CD4-positive, alpha-beta T cell (primary cell): ENCODE measurements at regions not wholly inside any gene's neighbourhood (a gene's known extent, or its start where the extent isn't known, plus 50 kb on each side); places are given as distances from the start of the nearest gene placed in this dataset.

ENCODE experiments used
- ATAC-seq: fragments of 200-7000 bp; cut with Tn5 transposase; one replicate; pipeline ENCODE4 v1.10.0; 2022; ENCODE audit warnings: mild to moderate bottlenecking; ENCODE audit not compliant: poor library complexity
- CTCF ChIA-PET: fragments of 350-600 bp; sonication (Branson Sonifier 250); formaldehyde crosslinking; loops from one replicate; lab custom pipeline; 2021; ENCODE audit warnings: antibody characterized with exemption, inconsistent platforms; lab: Charles Lee
- POLR2A ChIA-PET: fragments of 350-600 bp; sonication (Branson Sonifier 250); formaldehyde crosslinking; loops from one replicate; lab custom pipeline; 2021; ENCODE audit warnings: antibody characterized with exemption, inconsistent platforms; lab: Charles Lee
- DNase-seq, 14 experiments: peaks; one replicate each; pipeline ENCODE4 v3.0.0-alpha.2; 2013 to 2020; ENCODE audit warnings: mixed read lengths in 2 of 14
- H3K27ac ChIP-seq, 2 donors: one replicate each; pipeline versions ENCODE4 v1.5.1 to v1.7.0; 2013; ENCODE audit warnings: low read length in 2 of 2, low read depth in 1 of 2, mild to moderate bottlenecking in 1 of 2
- H3K27me3 ChIP-seq, 2 experiments: 1 replicate in 1 of 2; 2 replicates in 1 of 2; pipeline versions ENCODE4 v1.6.1 to v1.7.0; 2013; ENCODE audit warnings: low read length in 2 of 2, control low read depth in 1 of 2, mild to moderate bottlenecking in 1 of 2, moderate library complexity in 1 of 2; ENCODE audit not compliant: insufficient read depth in 2 of 2, control insufficient read depth in 1 of 2
- H3K36me3 ChIP-seq: one replicate; pipeline ENCODE4 v1.6.1; 2013; ENCODE audit warnings: low read length, control low read depth; ENCODE audit not compliant: insufficient read depth
- H3K4me1 ChIP-seq: one replicate; pipeline ENCODE4 v1.6.1; 2013; ENCODE audit warnings: low read length, control low read depth; ENCODE audit not compliant: insufficient read depth
- H3K4me3 ChIP-seq: one replicate; pipeline ENCODE4 v1.5.1; 2013; ENCODE audit warnings: mild to moderate bottlenecking, low read length, moderate library complexity
- H3K9me3 ChIP-seq, 2 experiments: 1 replicate in 1 of 2; 2 replicates in 1 of 2; pipeline versions ENCODE4 v1.6.1 to v1.7.0; 2013; ENCODE audit warnings: low read length in 2 of 2, mild to moderate bottlenecking in 2 of 2, control low read depth in 1 of 2, moderate library complexity in 1 of 2; ENCODE audit not compliant: control insufficient read depth in 1 of 2, insufficient read depth in 1 of 2
- H3K27ac Mint-ChIP-seq: one replicate; pipeline ENCODE4 v1.8.0; 2020; ENCODE audit warnings: mixed read lengths
- H3K27me3 Mint-ChIP-seq: one replicate; pipeline ENCODE4 v1.8.0; 2021; ENCODE audit warnings: mixed read lengths
- H3K36me3 Mint-ChIP-seq: one replicate; pipeline ENCODE4 v1.8.0; 2021; ENCODE audit warnings: low read depth, mixed read lengths
- H3K4me1 Mint-ChIP-seq: one replicate; pipeline ENCODE4 v1.8.0; 2021; ENCODE audit warnings: low read depth, mixed read lengths
- H3K4me3 Mint-ChIP-seq: one replicate; pipeline ENCODE4 v1.8.0; 2020; ENCODE audit warnings: mild to moderate bottlenecking, mixed read lengths
- H3K9me3 Mint-ChIP-seq: one replicate; pipeline ENCODE4 v1.8.0; 2020; ENCODE audit warnings: mixed read lengths
- CTCF ChIP-seq: fragments of 200-600 bp; IDR thresholded peaks from one replicate; pipeline ENCODE4 v1.8.0; 2022; ENCODE audit warnings: antibody characterized with exemption, mild to moderate bottlenecking
- intact Hi-C, 2 experiments: fragments of 100-400 bp; cut with DNase I in 1 of 2; cut with micrococcal nuclease in 1 of 2; formaldehyde crosslinking; loops; one replicate each; pipeline versions ENCODE4 v1.15.1 to v1.9.0; 2023 to 2025; cut with DNase I, micrococcal nuclease

DNA sequence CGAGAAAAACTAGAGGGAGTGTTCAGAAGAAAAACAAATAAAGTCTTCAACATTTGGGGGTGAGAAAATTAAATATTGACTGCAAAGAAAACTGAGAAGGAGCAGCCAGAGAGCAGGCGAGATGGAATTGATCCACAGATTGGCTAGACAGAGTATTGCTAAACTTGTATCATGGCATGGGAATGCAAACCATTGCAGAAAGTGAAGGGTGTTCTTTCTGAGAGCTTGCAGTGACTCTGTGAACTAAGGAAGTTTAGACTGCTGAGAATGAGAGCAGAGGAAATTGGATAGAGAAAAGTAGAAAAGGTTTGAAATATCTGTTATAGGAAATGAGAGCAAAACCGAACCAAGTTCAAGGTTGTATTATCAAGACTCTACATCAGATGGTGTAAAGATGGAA is 191.5 kb downstream of the HS3ST3A1 start:
- Histone ChIP-seq H3K9me3 (no peaks in the 10 kb centered on the region), H3K36me3 (no peaks in the 10 kb centered on the region), H3K4me1 (no peaks in the 10 kb centered on the region), H3K27ac (no peak overlapping the region), H3K4me3 (no peak overlapping the region), H3K27me3 (peaks cover 0 to 2% of the 10 kb centered on the region in 2 experiments)
- intact Hi-C loops = no loop called here
- H3K9me3 Mint-ChIP-seq = no peaks in the 10 kb centered on the region
- no peak for DNase-seq
- POLR2A ChIA-PET = no interaction called here
- H3K36me3 Mint-ChIP-seq = no peaks in the 10 kb centered on the region
- no peak overlapping the region for H3K27ac Mint-ChIP-seq
- CTCF ChIA-PET = no interaction called here
- no peak overlapping the region for H3K4me3 Mint-ChIP-seq
- no peaks in the 10 kb centered on the region for H3K4me1 Mint-ChIP-seq
- ATAC-seq = no peak
- peaks cover 13% of the 10 kb centered on the region for H3K27me3 Mint-ChIP-seq
- no peak for TF ChIP-seq CTCF

GRCh38 chr17:13409455-13409854 is 192.3 kb downstream of the HS3ST3A1 start:
- CTCF ChIA-PET = no interaction called here
- no peak for ATAC-seq
- no peaks in the 10 kb centered on the region for H3K36me3 Mint-ChIP-seq

DNA sequence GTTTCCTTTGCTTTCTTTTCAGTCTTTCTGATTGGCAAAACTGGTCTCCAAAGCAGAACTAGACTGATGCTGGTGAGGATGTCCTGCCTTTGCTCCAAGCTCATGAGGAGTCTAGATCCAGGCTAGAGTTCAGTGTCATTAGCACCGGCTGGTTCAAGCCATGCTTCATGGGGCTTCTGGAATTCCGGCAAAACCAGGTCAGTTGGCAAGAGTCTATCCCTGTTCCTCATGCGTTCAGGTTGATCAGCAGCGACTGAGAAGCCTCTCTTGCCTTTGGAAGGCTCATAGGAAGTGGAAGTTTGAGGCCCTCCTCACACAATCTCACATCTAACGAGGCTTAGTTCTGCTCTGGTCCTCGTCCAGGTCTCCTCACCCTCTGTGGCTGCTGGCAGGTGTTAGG is 194.3 kb downstream of the HS3ST3A1 start:
- Histone ChIP-seq H3K36me3 (no peaks in the 10 kb centered on the region), H3K4me3 (no peak overlapping the region), H3K27me3 (peaks cover 2 to 4% of the 10 kb centered on the region in 2 experiments), H3K4me1 (no peaks in the 10 kb centered on the region), H3K27ac (no peak overlapping the region), H3K9me3 (no peaks in the 10 kb centered on the region)
- DNase-seq = no peak
- Mint-ChIP-seq H3K27me3 (peaks cover 4% of the 10 kb centered on the region), H3K4me3 (no peak overlapping the region), H3K36me3 (no peaks in the 10 kb centered on the region), H3K9me3 (no peaks in the 10 kb centered on the region), H3K27ac (no peak overlapping the region), H3K4me1 (no peaks in the 10 kb centered on the region)
- intact Hi-C loops = no loop called here
- ChIA-PET POLR2A (no interaction called here), CTCF (no interaction called here)
- ATAC-seq = no peak
- no peak for TF ChIP-seq CTCF

More at GRCh38 chr17:13409455-13409854, 192.3 kb downstream of the HS3ST3A1 start:
- Mint-ChIP-seq H3K4me1 (no peaks in the 10 kb centered on the region), H3K27me3 (peaks cover 5% of the 10 kb centered on the region), H3K9me3 (no peaks in the 10 kb centered on the region), H3K27ac (no peak overlapping the region), H3K4me3 (no peak overlapping the region)
- no peak for TF ChIP-seq CTCF
- POLR2A ChIA-PET = no interaction called here
- intact Hi-C loops = no loop called here
- peaks cover 0 to 2% of the 10 kb centered on the region in 2 experiments for H3K27me3 ChIP-seq
- H3K27ac ChIP-seq = no peak overlapping the region
- no peak overlapping the region for H3K4me3 ChIP-seq
- H3K36me3 ChIP-seq = no peaks in the 10 kb centered on the region
- H3K9me3 ChIP-seq = no peaks in the 10 kb centered on the region
- no peaks in the 10 kb centered on the region for H3K4me1 ChIP-seq
- no peak for DNase-seq
